HG03442 (cell line): ENCODE measurements at regions not wholly inside any gene's neighbourhood (a gene's known extent, or its start where the extent isn't known, plus 50 kb on each side); places are given as distances from the start of the nearest gene placed in this dataset.
"Not testable (repeated sequence)": the region's sequence is repeated elsewhere in the genome, so short reads cannot be mapped to it uniquely, and the experiment has no call there.

Source experiments
- ATAC-seq: cut with Tn5 transposase; IDR thresholded peaks from one replicate; pipeline ENCODE4 v1.9.1; 2021; ENCODE audit warnings: mild to moderate bottlenecking, moderate library complexity; ENCODE audit not compliant: unreplicated experiment

DNA sequence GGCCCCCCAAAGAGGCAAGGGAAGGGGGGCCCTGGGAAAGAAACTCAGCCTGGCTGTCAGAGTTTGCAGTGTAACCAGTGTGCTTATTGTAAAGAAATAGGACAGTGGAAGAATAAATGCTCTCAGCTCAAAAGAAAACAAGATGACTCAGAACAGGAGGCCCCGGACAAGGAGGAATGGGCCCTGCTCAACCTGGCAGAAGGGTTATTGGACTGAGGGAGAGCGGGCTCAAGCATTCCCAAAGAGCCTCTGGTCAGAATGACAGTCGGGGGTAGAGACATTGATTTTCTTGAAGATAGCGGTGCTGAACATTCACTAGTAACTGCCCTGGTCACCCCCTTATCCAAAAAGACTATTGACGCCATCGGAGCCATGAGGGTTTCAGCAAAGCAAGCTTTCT lies 100.4 kb upstream of the OSBPL11 start:
- no peak for ATAC-seq

DNA sequence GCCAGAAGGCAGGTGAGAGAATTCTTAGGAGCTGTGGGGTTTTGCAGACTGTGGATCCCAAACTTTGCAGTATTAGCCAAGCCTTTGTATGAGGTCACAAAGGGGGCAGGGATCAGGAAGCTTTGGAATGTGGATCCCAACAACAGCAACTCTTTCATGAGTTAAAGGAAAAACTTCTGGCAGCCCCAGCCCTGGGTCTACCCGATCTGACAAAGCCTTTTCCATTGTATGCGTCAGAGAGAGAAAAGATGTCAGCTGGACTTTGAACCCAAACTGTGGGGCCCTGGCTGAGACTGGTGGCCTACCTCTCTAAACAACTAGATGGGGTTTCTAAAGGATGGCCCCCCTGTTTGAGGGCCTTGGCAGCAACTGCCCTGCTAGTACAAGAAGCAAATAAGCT lies 101.8 kb upstream of the OSBPL11 start:
- ATAC-seq, result not testable (repeated sequence)

DNA sequence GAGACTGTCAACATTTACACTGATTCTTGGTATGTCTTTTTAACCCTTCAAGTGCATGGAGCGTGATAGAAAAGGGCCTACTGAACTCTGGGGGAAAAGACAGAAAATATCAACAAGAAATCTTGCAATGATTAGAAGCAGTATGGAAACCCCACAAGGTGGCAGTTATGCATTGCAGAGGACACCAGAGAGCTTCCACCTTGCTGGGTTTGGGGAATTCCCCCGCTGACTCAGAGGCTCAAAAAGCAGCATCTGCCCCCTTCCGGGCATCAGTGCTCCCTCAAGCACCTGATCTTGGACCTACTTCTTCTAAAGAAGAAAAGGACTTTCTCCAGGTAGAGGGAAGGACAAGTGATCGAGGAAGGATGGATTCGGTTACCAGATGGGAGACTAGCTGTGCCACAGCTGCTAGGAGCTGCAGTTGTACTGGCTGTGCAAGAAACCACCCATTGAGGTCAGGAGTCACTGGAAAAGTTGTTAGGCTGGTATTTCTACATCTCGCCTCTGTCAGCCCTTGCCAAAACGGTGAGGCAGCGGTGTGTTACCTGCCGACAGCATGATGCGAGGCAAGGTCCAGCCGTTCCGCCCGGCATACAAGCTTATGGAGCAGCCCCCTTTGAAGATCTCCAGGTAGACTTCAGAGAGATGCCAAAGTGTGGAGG lies 102.8 kb upstream of the OSBPL11 start:
- ATAC-seq, result not testable (repeated sequence)

DNA sequence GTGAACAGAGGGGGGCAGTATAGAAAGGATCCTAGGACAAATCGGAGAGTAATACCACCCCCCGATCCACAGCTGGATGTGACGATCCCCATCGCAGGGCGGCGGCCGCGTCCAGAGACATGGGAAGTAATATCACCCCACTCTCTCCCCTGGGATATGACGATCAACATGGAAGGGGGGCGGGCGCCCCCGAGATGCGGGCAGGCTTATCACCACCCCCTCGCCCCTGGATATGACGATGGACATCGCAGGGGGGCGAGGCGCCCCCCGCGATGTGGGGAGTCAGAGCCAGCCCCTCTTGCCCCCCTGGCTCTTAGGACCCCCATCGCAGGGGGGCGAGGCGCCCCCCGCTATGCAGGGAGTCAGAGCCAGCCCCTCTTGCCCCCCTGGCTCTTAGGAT lies 120.4 kb upstream of the OSBPL11 start:
- no peak for ATAC-seq

DNA sequence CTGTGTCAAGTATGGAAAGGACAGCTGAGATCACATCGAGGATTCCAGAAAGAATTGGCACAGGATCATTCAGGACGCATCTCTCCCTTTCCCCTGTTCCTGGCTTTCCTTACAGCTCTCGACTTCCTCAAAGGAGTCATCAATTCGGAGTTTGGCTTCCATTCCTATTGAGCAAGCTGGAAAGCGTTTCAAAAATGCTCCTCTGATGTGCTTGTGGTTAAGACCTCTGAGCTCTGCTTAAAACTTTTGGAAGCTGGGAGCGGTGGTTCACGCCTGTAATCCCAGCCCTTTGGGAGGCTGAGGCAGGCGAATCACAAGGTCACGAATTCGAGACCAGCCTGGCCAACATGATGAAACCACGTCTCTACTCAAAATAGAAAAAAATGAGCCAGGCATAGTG lies 136.9 kb upstream of the OSBPL11 start:
- not testable (repeated sequence) for ATAC-seq

DNA sequence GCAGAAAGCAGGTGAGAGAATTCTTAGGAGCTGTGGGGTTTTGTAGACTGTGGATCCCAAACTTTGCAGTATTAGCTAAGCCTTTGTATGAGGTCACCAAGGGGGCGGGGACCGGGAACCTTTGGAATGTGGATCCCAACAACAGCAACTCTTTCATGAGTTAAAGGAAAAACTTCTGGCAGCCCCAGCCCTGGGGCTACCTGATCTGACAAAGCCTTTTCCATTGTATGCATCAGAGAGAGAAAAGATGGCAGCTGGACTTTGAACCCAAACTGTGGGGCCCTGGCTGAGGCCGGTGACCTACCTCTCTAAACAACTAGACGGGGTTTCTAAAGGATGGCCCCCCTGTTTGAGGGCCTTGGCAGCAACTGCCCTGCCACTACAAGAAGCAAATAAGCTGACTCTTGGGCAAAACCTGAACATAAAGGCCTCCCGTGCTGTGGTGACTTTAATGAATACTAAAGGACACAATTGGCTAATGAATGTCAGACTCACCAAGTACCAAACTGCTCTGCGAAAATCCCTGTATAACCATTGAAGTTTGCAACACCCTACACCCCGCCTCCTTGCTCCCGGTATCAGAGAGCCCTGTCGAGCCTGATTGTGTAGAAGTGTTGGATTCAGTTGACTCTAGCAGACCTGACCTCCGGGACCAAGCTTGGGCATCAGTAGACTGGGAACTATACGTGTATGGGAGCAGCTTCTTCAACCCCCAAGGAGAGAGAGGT lies 146.9 kb upstream of the OSBPL11 start:
- not testable (repeated sequence) for ATAC-seq

DNA sequence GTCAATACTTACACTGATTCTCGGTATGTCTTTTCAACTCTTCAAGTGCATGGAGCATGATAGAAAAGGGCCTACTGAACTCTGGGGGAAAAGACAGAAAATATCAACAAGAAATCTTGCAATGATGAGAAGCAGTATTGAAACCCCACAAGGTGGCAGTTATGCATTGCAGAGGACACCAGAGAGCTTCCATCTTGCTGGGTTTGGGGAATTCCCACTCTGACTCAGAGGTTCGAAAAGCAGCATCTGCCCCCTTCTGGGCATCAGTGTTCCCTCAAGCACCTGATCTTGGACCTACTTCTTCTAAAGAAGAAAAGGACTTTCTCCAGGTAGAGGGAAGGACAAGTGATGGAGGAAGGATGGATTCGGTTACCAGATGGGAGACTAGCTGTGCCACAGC lies 147.5 kb upstream of the OSBPL11 start:
- ATAC-seq, result not testable (repeated sequence)

DNA sequence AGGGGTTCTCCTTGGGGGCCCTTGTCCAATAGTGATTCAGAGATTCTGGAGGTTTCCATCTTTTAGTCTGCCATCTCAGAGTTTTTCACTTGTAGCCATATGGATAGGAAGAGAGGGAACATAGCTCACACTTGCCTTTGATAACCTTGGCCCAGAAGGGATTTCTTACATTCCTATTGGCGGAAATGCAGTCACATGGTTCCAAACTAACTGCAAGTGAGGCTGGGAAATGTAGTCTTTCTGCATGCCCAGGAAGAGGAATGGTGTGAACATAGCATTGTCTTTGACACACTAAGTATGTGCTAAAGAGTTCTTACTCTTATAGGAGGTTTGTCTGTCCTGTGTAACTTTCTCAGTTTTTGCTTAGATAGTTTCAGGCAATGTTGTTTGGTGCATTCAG lies 161.8 kb upstream of the OSBPL11 start:
- not testable (repeated sequence) for ATAC-seq

DNA sequence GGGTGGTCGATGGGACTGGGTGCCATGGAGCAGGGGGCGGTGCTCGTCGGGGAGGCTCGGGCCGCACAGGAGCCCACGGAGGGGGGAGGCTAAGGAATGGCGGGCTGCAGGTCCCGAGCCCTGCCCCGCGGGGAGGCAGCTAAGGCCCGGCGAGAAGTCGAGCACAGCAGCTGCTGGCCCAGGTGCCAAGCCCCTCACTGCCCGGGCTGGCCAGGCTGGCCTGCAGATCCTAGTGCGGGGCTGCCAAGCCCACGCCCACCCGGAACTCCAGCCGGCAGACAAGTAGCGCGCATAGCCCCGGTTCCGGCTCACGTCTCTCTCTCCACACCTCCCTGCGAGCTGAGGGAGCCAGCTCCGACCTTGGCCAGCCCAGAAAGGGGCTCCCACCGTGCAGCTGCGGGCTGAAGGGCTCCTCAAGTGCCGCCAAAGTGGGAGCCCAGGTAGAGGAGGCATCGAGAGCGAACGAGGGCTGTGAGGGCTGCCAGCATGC lies 163.4 kb upstream of the OSBPL11 start:
- not testable (repeated sequence) for ATAC-seq

DNA sequence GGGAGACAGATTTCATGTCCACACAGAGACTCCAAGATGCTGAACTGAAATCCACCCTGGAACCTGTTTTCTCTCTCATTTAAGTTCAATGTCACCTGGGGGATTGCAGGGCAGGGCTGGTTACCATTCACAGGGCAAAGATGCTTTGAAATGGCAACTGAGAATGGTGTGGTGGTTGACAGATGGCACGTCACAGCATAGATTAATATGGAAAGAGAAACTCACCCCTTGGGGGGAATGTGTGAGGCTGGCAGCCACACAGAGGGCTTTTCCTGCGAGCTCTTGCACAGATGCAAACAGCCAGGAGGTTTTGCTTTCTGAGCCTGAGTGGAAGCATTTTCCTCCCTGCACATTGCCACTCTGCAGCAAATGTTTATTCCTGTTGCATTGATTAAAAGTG lies 167.3 kb upstream of the OSBPL11 start:
- ATAC-seq, result not testable (repeated sequence)

DNA sequence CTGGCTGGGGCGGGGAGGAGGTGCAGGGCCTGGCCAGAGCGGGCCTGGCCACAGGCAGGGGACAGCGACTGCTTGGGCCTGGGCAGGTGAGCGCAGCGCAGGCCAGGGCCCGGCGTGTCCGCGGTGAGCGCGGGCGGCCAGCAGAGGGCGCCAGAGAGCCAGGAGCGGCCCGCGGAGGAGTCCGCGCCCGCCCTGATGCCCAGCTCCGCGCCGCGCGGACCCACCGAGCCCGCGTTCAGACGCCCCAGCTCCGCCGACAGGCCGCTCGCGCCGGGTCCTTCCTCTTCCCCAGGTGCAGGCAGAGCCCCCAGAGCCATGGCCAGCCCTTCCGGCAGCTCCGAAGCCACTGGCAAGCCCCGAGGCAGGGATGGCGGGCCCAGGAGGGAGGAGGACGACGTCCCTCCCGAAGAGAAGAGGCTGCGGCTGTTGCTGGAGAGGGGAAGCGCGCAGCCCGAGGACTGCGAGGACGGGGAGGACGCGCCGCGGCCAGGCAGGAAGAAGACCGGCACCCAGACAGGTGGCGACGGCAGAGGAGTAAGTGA lies 171.1 kb upstream of the OSBPL11 start:
- not testable (repeated sequence) for ATAC-seq

DNA sequence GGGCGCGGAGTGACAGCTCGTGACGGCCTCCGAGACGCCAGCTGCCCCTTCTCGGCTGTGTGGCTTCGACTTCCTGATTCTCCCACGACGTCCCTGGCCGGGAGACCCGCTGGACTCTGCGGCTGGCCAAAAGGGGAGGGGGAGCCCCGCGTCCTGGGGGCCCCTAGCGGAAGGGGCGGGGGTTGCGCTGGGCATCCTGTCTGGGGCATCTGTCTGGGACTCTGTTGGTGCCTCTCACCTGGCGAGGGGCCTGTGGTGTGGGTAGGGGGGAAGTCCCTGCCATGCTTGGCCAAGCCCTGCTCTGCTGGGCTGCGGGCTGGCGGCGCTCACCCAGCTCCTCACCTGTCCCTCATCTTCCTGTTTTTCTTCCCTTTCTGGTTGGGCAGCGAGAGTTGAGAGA lies 171.6 kb upstream of the OSBPL11 start:
- ATAC-seq, result not testable (repeated sequence)

DNA sequence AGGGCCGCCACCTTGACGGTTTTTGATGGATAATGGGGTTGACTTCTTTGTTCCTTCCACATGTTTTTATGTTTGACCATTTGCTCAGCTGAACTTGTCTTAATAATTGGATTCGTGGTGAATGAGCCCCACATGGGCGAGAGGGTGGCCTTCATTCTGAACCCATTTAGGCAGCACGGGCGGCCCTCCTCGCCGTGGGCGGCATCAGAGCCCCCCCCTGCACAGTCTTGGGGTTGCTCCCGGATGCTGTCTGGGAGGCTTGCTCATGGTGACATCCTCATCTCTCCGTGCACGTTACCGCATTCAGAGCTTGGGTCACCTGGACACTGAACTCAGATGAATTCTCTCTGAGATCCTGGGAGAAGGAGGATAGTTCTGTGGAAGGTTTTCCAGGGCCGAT lies 172.3 kb upstream of the OSBPL11 start:
- ATAC-seq, result no peak

DNA sequence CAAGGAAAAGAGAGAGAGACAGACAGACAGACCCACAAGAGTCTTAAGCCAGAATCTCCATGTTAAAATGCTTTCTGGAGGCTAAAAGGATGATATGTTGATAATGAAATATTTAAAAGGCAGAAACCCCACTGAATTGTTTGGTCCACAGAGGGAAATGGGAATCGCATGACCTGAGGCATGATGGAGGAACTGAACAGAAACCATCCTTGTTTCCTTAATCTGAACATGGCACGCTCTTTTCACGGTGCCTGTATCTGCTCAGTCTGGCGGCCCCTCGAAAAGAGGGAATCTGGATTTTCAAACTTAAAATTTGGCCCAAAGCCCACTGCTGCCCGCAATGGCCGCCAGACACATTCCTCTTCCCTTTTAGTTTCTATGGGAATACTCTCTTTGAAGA lies 173.5 kb upstream of the OSBPL11 start:
- not testable (repeated sequence) for ATAC-seq

DNA sequence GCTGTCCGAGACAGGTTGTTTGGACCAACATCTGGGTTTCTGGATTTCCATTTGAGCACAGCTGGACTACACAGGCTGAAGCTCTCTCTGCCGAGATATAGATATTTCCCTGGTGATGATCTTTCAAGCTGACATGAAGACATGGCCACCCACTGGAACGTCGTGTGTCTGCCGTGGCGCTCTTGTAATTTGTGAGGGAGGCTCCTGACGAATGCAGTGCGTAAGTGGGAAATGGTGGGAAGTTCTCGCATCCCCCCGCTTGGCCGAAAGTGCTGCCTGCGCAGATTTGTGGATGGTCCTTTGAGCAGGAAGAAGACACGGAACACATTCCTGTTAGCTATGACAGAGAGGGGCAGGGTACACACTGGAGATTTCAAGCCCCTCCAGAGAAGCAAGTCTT lies 176.2 kb upstream of the OSBPL11 start:
- not testable (repeated sequence) for ATAC-seq

DNA sequence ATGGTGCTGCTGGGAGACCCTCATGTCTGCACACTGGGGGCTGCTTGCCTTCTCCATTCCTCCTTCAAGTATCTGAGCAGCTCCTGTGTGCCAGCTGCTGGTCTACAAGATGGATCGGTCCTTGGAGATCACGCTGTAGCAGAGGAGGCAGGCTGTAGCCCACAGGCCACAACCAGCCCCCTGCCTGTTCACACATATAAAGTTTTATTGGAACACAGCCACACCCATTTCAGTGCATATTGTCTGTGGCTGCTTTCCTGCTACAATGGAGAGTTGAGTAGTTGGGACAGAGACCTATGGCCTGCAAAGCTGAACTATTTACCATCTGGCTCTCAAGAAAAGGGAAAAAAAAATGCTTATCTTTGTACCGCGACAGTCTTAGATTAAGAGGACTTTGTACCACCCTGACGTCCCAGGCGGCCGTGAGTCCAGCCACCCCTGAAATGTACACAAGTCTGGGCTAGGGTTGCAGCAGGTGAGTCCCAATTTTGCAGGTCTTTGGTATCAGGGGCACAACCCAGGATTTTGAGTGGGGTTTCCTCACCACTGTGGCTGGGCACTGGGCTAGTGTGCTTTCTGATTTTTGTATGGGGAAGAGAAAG lies 179.2 kb upstream of the OSBPL11 start:
- not testable (repeated sequence) for ATAC-seq

DNA sequence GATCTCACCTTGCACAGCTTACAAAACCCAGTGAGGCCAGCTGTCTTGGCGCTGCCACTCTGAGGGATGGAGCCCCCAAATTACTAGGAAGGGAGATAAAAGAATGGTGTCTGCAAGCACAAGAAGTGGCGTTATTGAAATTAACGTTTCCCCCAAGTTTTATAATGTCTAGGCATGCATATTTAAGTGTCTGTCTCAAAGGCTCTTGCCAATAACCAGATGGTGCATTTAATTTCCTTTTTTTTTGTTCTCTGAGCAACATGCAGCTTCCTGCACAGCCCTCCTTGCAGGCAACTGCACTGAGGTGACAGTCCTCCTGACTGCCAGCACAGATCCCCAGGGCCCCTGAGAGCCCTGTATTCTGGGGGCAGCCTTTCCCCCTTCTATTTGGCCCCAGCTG lies 179.8 kb upstream of the OSBPL11 start:
- ATAC-seq, result not testable (repeated sequence)

DNA sequence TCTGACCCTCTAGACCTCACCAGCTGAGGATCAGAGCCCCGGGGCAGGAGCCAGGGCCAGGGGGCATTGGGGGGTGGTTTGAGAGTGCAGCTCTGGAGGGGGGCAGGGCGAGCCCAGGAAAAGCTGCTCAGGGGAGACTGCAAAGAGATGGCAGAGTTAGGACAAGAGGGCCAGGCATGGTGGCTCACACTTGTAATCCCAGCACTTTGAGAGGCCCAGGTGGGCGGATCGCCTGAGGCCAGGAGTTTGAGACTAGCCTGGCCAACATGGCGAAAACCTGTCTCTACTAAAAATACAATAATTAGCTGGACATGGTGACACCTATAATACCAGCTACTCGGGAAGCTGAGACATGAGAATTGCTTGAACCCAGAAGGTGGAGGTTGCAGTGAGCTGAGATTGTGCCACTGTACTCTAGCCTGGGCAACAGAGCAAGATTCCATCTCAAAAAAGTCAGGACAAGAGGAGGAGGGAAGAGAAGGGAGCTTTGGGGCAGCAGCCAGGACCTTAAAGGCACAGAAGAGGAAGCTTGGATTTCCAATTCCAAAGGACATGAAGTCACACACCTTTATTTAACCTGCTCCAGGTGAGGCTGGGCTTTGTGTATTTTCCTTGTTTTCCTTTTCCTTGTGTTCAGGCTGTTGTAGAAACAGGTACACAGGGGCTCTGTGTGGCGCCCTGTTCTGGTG lies 180.5 kb upstream of the OSBPL11 start:
- not testable (repeated sequence) for ATAC-seq

DNA sequence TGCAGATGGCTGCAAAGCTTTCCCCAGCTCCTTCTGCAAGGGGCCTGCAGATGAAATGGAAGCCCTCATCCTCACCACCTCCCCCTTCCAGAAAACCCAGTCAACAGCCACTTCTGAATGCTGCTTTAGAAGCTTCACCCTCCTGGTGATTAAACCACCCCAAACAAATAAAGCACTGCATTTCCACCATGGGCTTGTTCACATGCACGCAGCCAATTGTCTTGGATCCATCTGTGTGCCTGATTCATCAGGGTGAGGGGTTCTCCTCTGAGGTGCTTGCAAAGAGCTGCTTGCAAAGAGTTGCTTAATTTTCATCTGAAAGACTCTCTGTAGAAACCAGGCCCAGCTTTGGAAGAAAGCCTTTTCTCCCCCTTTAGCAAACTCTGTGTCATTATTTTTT lies 184.0 kb upstream of the OSBPL11 start:
- not testable (repeated sequence) for ATAC-seq

DNA sequence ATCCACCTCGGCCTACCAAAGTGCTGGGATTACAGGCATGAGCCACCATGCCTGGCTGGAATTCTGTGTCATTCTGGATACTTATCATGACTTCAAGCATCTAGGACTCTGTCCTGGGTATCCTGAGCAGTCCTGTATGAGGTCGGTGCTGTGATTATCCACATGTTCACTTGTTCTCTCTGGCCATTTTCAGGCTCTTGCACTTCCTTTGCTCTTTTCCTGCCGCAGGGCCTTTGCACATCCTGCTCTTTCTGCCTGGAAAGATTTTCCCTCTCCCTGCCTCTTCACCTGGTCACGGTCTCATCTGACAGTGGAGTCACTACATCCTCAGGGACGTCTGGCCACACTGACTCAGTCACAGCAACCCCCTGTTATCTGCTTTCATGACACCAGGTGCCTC lies 184.6 kb upstream of the OSBPL11 start:
- ATAC-seq, result not testable (repeated sequence)

DNA sequence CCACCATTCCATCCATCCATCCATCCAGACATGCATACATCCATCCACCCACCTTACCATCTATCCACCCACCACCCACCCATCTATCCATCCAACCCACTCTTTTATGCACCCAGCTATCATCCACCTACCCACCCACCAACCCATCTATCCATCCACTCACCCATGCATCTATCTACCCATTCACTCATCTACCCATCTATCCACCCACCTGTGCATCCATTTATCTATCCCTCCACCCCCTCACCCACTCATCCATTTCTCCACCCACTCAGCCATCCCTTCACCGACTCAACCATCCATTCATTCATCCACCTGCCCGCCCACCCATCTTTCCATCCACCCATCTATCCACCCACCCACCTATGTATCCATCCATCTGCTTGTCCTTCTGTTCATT lies 186.4 kb upstream of the OSBPL11 start:
- not testable (repeated sequence) for ATAC-seq
